8988T (cell line): ENCODE measurements at regions not wholly inside any gene's neighbourhood (a gene's known extent, or its start where the extent isn't known, plus 50 kb on each side); places are given as distances from the start of the nearest gene placed in this dataset.

Source experiments
- DNase-seq: peaks from one replicate; pipeline ENCODE4 v3.0.0; 2011

DNA sequence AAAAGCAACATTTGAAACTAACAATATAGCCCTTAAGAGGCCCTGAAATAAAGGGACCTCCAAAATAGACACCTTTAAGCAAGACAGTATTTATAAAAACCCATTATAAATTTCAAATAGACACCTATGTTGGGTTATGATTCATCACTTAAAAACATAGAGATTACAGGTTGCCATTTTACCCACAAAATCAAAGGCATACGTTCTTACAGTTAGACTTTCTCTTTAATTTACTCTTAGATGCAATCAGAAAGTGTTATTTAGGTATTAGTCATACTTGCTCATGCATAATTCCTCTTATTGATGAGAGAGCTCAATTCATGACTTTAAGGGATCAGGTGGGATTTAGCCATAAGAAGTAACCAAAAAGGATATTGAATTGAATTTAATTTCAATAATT is 51.5 kb upstream of the TMEM200A start:
- DNase-seq: no peak

DNA sequence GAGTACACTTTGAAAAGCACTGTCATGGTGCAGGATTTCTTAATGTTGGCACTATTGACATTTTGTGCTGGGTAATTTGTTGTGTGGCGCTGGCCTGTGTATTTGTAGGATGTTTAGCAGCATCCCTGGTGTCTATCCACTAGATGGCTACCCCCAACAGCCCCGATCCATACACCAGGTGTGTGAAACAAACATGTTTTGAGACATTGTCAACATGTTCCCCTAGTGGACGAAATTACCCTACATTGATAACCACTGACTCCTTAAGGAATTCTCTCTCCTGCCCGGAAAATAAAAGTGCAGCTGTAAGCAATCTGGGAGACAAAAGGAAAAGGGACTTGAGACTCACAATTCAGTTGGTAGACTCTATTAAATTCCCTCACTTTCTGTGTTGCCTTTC is 52.6 kb upstream of the TMEM200A start:
- no peak for DNase-seq

DNA sequence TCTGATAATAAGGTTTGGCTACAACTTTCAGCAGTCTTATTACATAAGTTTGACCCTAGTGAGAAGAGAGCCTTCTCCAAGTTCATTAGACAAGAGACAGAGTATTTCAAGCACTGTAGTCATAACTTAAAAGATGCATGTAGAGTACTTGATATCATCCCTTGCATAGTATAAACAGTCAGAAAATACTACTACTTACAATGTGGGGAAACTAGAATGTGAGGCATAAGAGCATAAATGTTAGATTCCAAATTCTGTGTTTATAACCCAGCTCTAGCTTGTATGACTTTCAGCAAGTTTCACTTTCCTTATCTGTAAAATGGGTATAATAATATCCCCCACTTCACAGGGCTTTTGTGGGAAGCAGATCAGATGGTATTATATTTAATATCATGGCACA is 56.8 kb upstream of the TMEM200A start:
- no peak for DNase-seq

DNA sequence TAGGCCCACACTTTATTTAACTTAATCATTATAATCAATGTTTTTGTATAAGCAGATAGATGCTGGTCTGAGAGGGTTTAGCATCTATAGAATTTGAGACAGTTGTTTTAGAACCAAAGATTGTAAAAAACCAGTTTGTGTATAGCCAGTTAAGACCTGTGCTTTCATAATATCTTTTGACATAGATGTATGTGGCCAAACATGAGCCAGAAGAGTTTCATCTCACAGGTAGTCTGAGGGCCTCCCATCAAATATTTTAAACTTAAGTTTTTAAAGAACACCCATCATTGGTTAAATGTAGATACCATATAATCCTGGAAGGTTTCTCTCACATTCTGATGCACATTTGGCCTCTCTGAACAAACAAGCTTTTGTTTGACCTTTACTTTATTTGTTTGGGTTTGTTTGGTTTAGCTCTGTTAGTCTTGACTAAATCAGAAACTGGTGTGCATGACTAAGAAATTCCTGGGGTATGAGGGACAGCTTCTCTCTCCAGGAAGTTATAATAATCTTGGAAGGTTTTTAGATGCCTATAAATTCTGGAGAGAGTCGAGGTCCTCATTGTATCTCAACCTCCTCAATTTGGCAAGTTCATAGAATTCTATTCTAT is 58.0 kb upstream of the TMEM200A start:
- DNase-seq: no peak

DNA sequence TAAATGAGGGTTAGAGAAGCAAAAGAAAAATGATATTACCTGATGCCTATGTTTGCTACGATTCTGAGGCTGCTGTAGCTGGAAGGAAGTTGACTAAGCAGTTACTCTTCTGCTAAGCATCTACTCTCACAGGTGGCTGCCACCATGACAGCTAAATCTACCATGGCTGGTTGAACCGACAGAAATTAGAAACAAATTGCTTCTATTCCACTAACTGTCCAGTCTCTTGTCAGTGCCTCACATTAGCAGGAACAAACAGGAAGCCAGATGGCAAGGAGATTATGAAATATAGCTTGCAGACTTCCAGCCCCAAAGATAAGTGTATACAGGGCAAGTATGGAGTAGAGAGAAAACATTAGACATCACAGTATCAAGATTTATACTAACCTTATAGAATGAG is 59.4 kb upstream of the TMEM200A start:
- no peak for DNase-seq

DNA sequence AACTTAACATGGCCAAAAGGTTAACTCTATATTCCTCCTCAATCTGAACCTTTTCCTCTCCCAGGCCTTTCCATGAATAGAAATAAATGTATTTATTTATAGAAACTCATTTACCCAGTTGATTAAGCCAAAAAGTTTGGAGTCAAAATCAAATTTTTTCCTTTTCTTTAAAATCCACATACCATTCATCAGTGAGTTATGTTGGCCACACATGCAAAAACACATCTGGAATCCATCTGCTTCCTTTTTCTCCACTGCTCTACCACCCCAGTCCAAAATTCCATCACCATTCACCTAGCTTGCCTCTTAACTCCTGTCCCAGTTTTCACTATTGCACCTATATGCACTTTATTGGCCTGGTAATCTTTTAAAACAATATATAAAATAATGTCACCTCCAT is 62.4 kb upstream of the TMEM200A start:
- no peak for DNase-seq

DNA sequence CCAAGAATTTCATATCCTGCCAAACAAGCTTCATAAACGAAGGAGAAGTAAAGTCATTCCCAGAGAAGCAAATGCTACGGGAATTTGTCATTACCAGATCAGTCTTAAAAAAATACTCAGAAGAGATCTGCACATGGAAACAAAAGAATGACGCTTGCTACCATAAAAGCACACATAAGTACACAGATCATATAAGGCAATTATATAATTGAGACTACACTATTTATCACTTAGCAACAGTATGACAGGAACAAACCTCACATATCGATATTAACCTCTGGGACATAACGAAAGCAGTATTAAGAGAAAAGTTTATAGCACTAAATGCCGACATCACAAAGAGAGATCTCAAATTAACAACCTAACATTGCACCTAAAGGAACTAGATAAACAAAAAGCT is 67.6 kb upstream of the TMEM200A start:
- DNase-seq: no peak

DNA sequence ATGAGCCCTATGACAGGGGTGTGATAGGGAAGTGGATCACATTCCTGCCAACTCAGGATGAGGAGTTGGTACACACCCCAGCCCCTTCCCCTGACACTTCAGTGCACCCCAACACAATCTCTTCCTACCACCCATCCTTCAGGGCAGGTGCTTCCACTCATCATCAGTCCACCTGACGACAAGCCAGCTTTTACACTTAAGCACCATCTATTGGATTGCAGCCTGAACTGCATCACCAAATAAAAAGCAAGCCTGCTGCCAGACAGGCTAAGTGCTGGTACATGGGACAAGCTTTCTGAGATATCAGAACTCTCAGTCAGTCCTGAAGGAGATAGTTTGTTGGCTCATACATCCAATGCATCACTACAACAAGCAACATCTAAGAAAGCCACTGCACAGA is 69.0 kb upstream of the TMEM200A start:
- peak; percentile 9 for DNase-seq

DNA sequence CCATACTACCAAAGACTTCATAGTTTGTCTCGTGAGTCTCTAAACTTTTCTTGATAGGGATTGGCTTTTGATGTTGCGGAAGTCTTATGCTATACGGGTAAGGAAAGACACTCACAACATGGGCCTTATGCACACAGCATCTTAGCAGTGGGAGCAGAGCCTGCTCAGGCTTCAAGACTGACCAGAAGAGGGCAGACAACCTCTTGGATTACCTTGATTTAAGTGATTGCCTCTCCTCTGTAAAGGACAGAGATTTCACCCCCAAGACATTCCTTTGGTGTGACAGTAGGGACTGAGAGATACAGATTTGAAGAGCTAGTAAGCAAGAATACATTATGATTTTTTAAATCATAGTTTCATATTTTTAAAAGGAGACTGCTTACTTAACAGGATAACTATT is 71.0 kb upstream of the SAMD3 start:
- DNase-seq: peak; percentile 23

DNA sequence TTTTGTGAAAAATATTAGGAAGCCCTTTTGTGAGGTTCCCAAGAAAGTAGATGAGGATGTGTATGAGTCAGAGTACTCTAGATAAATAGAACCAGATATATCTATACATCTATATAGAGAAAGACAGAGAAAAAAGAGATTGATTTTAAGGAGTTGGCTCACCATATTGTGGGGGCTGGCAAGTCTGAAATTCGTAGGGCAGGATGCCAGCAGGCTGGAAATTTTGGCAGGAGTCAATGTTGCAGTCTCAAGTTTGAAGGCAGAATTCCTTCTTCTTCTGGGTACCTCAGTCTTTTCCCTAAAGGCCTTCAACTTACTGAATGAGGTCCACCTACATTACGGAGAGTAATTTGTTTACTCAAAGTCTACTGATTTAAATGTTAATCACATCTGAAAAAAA is 65.3 kb upstream of the SAMD3 start:
- DNase-seq: no peak

DNA sequence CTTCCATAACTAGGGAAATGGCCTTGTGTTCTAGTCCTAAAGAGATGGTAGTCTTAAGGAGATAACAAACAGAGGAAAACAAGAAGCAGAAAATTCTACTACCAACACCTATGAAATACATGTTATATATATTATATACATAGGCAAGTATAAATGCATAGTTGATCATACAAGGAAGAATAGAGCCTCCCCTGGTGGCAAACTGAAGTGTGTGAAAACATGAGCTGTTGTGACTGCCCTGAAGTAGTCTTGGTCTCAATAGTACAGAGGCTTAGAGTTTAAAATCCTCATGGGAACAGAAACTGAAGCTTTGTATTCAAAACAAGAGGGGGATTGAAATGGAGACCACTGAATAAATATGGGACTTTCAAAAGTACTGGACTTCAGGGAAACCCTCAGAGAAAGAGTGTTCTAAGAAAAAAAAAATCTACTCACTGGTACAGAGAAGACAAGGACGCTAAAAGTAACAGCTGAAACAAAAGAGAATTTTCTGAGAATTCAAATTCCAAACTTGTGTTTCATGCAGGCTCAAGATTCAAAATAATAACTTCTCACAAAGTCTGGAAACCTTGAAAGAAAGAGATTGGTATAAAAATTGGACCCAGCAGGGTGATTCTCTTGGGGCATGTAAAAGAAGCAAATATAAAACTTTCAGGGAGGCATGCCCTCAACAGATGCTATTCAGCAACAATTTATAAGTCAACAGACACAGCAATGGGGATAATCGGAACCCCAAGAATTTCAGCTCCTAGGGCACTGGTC is 59.7 kb upstream of the SAMD3 start:
- DNase-seq: no peak

DNA sequence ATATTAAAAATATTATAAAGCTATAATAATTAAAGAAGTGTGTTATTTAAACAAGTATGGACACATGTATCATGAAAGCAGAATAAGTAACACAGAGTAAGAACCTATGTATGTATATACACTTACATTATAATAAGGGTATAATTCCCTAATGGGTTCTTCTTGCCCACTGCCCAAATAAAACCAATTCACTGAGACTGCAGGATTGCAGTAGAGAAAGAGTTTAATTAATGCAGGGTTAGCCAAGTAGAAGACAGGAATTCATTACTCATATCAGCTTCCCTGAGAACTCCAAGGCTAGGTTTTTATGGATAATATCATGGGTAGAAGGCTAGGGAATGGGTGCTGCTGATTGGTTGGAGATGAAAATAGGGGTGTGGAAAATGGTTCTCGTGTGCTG is 53.8 kb upstream of the SAMD3 start:
- no peak for DNase-seq

DNA sequence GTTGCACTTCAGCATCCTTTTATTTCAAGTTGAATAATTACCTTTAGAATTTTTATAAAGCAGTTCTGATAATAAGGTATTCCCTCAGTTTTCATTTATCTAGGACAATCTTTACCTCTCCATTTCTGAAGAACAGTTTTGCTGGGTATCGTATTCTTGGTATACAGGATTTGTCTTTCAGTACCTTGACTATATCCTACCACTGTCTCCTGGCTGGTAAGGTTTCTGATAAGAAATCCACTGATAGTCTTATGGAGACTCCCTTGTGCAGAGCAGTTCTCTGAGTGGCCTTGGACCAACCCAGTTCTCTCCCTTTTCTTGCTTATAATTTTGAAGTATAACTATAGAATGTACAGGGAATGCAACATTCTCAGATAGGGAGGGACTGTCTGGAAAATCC is 51.3 kb upstream of the SAMD3 start:
- no peak for DNase-seq
